Endodermal cell (in vitro differentiated cells): ENCODE measurements at regions not wholly inside any gene's neighbourhood (a gene's known extent, or its start where the extent isn't known, plus 50 kb on each side); places are given as distances from the start of the nearest gene placed in this dataset.

ENCODE experiments used
- DNase-seq: peaks from one replicate; pipeline ENCODE4 v3.0.0-alpha.2; 2017
- H3K27ac ChIP-seq: 2 replicates; pipeline ENCODE4 v1.5.1; 2013; ENCODE audit warnings: mild to moderate bottlenecking, low read depth, low read length, moderate library complexity
- H3K27me3 ChIP-seq: 2 replicates; pipeline ENCODE4 v1.6.1; 2013; ENCODE audit warnings: mild to moderate bottlenecking, low read length, moderate library complexity; ENCODE audit not compliant: insufficient read depth, control insufficient read depth, poor library complexity, severe bottlenecking
- H3K36me3 ChIP-seq: 2 replicates; pipeline ENCODE4 v1.7.0; 2013; ENCODE audit warnings: mild to moderate bottlenecking, low read length, moderate library complexity; ENCODE audit not compliant: control insufficient read depth, insufficient read depth
- H3K4me1 ChIP-seq: one replicate; pipeline ENCODE4 v1.7.0; 2013; ENCODE audit warnings: low read length; ENCODE audit not compliant: control insufficient read depth, insufficient read depth
- H3K4me3 ChIP-seq: 2 replicates; pipeline ENCODE4 v1.5.1; 2013; ENCODE audit warnings: mild to moderate bottlenecking, low read length, moderate library complexity
- H3K9ac ChIP-seq: 2 replicates; pipeline ENCODE4 v1.6.1; 2013; ENCODE audit warnings: mild to moderate bottlenecking, low read length, moderate library complexity; ENCODE audit not compliant: poor library complexity, severe bottlenecking; ENCODE audit errors: extremely low read depth
- H3K9me3 ChIP-seq: 2 replicates; pipeline ENCODE4 v1.6.1; 2013; ENCODE audit warnings: mild to moderate bottlenecking, low read length, moderate library complexity; ENCODE audit not compliant: control insufficient read depth
- H3K27ac Mint-ChIP-seq: 2 replicates; pipeline ENCODE4 v1.8.0; 2020; ENCODE audit warnings: mixed read lengths
- H3K27me3 Mint-ChIP-seq: 2 replicates; pipeline ENCODE4 v1.8.0; 2021; ENCODE audit warnings: mild to moderate bottlenecking, mixed read lengths; ENCODE audit not compliant: insufficient read depth
- H3K36me3 Mint-ChIP-seq: 2 replicates; pipeline ENCODE4 v1.8.0; 2020; ENCODE audit warnings: low read depth, mixed read lengths
- H3K4me1 Mint-ChIP-seq: 2 replicates; pipeline ENCODE4 v1.8.0; 2020; ENCODE audit warnings: mixed read lengths
- H3K4me3 Mint-ChIP-seq: 2 replicates; pipeline ENCODE4 v1.8.0; 2020; ENCODE audit warnings: mild to moderate bottlenecking, moderate library complexity, mixed read lengths
- H3K9me3 Mint-ChIP-seq: 2 replicates; pipeline ENCODE4 v1.8.0; 2020; ENCODE audit warnings: mild to moderate bottlenecking, mixed read lengths
- WGBS, 2 experiments: methylation state at CpG; one replicate each; pipeline versions ENCODE4 v1.1.5 to v1.1.7; 2013; ENCODE audit warnings: missing lambda C conversion rate in 2 of 2, mixed read lengths in 1 of 2; ENCODE audit not compliant: insufficient coverage in 1 of 2, insufficient read length in 1 of 2; 5-methylcytosine and 5-hydroxymethylcytosine counted together
- TF ChIP-seq, protein P1 (sequence below): fragments of 200-600 bp; sonication (generic); conservative IDR thresholded peaks from 2 replicates; pipeline ENCODE4 v1.5.0; 2021; ENCODE audit warnings: antibody characterized with exemption, mild to moderate bottlenecking

DNA sequence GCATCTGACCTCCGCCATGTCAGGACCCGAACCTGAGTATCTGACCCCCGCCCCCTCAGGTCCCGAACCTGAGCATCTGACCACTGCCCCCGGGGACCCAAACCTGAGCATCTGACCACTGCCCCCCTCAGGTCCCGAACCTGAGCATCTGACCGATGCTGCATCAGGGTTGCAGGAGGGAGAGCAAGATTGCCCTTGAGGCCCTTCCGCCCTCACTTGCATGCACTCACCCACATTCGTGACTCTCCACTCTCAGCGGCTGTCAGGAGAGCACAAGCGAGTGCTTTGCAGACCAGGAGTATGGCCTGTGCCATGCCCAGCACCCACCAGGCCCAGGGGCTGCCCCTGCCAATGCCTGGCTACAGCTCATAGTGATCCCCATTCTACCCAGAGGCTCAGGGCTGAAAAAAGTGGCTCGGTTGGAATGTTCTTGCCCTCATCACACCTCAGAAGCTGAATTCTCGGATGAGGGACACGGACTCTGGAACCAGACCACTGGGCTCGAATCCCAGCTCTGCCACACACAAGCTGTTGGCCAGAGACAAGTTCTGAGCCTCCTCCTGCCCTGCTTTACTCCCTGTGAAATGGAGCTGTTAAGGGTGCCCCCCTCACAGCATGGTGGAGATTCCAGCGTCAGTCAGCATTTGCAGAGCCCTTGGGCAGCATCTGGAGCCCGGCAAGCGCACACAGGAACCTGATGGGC is 82.1 kb downstream of the DLL1 start:
- no peak overlapping the region for H3K4me3 Mint-ChIP-seq
- H3K4me1 Mint-ChIP-seq: no peaks in the 10 kb centered on the region
- 94 to 96% methylated on average over 17 to 18 of the region's 18 CpGs for WGBS, 2 experiments
- H3K4me3 ChIP-seq: no peak overlapping the region
- H3K27ac ChIP-seq: no peak overlapping the region
- peaks cover 14% of the 10 kb centered on the region for H3K9me3 Mint-ChIP-seq
- no peaks in the 10 kb centered on the region for H3K4me1 ChIP-seq
- TF ChIP-seq, protein P1, sequence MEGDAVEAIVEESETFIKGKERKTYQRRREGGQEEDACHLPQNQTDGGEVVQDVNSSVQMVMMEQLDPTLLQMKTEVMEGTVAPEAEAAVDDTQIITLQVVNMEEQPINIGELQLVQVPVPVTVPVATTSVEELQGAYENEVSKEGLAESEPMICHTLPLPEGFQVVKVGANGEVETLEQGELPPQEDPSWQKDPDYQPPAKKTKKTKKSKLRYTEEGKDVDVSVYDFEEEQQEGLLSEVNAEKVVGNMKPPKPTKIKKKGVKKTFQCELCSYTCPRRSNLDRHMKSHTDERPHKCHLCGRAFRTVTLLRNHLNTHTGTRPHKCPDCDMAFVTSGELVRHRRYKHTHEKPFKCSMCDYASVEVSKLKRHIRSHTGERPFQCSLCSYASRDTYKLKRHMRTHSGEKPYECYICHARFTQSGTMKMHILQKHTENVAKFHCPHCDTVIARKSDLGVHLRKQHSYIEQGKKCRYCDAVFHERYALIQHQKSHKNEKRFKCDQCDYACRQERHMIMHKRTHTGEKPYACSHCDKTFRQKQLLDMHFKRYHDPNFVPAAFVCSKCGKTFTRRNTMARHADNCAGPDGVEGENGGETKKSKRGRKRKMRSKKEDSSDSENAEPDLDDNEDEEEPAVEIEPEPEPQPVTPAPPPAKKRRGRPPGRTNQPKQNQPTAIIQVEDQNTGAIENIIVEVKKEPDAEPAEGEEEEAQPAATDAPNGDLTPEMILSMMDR: no peak
- no peaks in the 10 kb centered on the region for H3K36me3 Mint-ChIP-seq
- peak; percentile 30 for DNase-seq
- H3K27me3 ChIP-seq: no peaks in the 10 kb centered on the region
- no peaks in the 10 kb centered on the region for H3K36me3 ChIP-seq
- no peaks in the 10 kb centered on the region for H3K9me3 ChIP-seq
- H3K9ac ChIP-seq: no peak overlapping the region
- peaks cover 4% of the 10 kb centered on the region for H3K27me3 Mint-ChIP-seq
- H3K27ac Mint-ChIP-seq: no peak overlapping the region

DNA sequence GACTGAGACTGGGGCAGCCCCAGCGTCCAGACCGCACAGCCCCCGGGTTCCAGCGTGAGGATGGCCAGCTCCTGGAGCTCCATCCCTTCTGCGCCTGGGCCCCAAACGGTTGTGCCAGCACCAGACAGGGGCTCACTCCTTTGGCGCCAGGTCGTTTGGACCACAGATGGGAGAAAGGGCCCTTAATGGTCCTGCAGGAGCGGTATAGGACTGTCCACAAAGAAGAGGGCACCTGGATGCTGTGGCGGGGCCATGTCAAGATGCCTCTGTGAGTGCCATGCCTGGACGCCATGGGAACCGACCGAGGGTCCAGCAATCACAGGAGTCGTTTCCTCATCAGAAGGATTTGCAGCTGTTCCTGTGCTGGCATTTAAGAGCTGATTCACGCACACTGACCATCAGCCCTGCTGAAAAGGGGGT is 82.7 kb downstream of the DLL1 start:
- no peak overlapping the region for H3K9ac ChIP-seq
- no peaks in the 10 kb centered on the region for H3K4me1 ChIP-seq
- no peak overlapping the region for H3K27ac Mint-ChIP-seq
- DNase-seq: peak; percentile 26
- peaks cover 10% of the 10 kb centered on the region for H3K9me3 Mint-ChIP-seq
- no peak overlapping the region for H3K4me3 ChIP-seq
- no peaks in the 10 kb centered on the region for H3K36me3 ChIP-seq
- H3K27ac ChIP-seq: no peak overlapping the region
- WGBS, 2 experiments: 88 to 97% methylated on average over 14 to 15 of the region's 15 CpGs
- no peaks in the 10 kb centered on the region for H3K27me3 ChIP-seq
- no peaks in the 10 kb centered on the region for H3K9me3 ChIP-seq
- no peaks in the 10 kb centered on the region for H3K4me1 Mint-ChIP-seq
- no peaks in the 10 kb centered on the region for H3K36me3 Mint-ChIP-seq
- H3K27me3 Mint-ChIP-seq: no peaks in the 10 kb centered on the region
- TF ChIP-seq, protein P1: no peak
- H3K4me3 Mint-ChIP-seq: no peak overlapping the region

DNA sequence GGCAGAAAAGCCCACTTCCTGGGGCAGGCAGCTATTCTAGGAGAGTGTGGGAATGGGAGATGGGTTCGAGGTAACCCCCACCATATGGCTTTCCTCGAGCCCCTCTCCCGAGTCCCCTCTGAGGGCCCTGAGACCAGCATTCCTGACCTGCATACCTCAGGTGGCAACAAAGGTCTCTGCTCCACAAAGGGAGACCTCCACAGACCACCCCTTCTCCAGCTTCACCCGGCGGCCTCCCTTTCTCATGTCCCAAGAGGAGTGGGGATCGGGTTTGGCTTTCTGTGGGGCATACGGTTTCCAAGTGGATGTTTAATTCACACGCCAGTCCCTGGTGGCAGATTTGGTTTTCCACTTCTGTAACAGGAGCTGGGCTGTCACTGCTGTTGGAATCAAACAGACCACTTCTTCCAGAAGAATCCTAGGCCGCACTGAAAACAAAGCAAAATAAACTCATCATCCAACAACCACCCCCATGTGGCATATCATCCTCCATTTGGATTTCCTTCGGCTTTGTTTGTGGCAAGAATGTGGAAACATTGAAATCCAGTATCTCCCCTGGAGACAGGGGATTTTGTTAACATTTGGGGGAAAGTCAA is 83.2 kb downstream of the DLL1 start:
- DNase-seq: peak; percentile 31

More for the DNA sequence above, 83.2 kb downstream of the DLL1 start:
- TF ChIP-seq, protein P1: no peak
- H3K36me3 Mint-ChIP-seq: no peaks in the 10 kb centered on the region
- H3K9me3 Mint-ChIP-seq: peaks cover 8% of the 10 kb centered on the region
- no peaks in the 10 kb centered on the region for H3K36me3 ChIP-seq
- H3K9ac ChIP-seq: no peak overlapping the region
- no peaks in the 10 kb centered on the region for H3K27me3 Mint-ChIP-seq
- no peak overlapping the region for H3K27ac ChIP-seq
- H3K4me3 Mint-ChIP-seq: no peak overlapping the region
- H3K4me3 ChIP-seq: no peak overlapping the region
- H3K27ac Mint-ChIP-seq: no peak overlapping the region
- H3K4me1 ChIP-seq: no peaks in the 10 kb centered on the region
- H3K9me3 ChIP-seq: no peaks in the 10 kb centered on the region
- H3K4me1 Mint-ChIP-seq: no peaks in the 10 kb centered on the region
- H3K27me3 ChIP-seq: no peaks in the 10 kb centered on the region
- 89 to 96% methylated on average over 5 to 10 of the region's 10 CpGs for WGBS, 2 experiments
